K562 (cell line): ENCODE measurements at regions not wholly inside any gene's neighbourhood (a gene's known extent, or its start where the extent isn't known, plus 50 kb on each side); places are given as distances from the start of the nearest gene placed in this dataset.

Experiments
- ATAC-seq: fragments of 200-7000 bp; cut with Tn5 transposase; 3 replicates; pipeline ENCODE4 v1.9.1; 2020; ENCODE audit warnings: moderate library complexity
- BruUV-seq: library from RNA; stranded (reverse); fragments of 400-500 nt; replicated peaks from 2 replicates; lab custom pipeline; 2021; lab: Mats Ljungman, UMichigan
- CTCF ChIA-PET: fragments of 300-600 bp; formaldehyde crosslinking; extraction: SDS; loops from one replicate; lab custom pipeline; 2021; ENCODE audit warnings: low intra/inter-chr PET ratio; lab: Yijun Ruan, JAX
- POLR2A ChIA-PET: fragments of 300-600, 350-650 bp; sonication (Branson Sonifier 250); formaldehyde crosslinking; extraction: SDS; loops from one replicate; lab custom pipeline; 2021; ENCODE audit warnings: antibody characterized with exemption, inconsistent platforms; lab: Yijun Ruan, JAX
- DNase-seq, 4 experiments: peaks; one replicate each; pipeline versions ENCODE4 v3.0.0 to v3.0.0-alpha.2; 2011 to 2018; ENCODE audit warnings: low spot score in 3 of 4, mixed read lengths in 3 of 4; ENCODE audit errors: extremely low read depth in 1 of 4
- FAIRE-seq: peaks from 2 replicates; lab custom pipeline; 2011; peaks lifted over from hg19 to GRCh38; lab: Jason Lieb, UNC
- H2AFZ ChIP-seq: 2 replicates; pipeline ENCODE4 v1.6.0; 2011; ENCODE audit warnings: low read depth, low read length, control low read depth, inconsistent platforms
- H3K27ac ChIP-seq: fragments of 200-600 bp; 3 replicates; pipeline ENCODE4 v1.8.0; 2011; ENCODE audit warnings: low read depth, mild to moderate bottlenecking, control low read depth, inconsistent platforms, low read length, moderate library complexity, mixed read lengths; ENCODE audit errors: extremely low read depth
- H3K27me3 ChIP-seq, 2 experiments: fragments of 300-600 bp in 1 of 2; 2 replicates in 1 of 2; 3 replicates in 1 of 2; pipeline versions ENCODE4 v1.6.0 to v1.8.0; 2011; ENCODE audit warnings: inconsistent platforms in 2 of 2, low read length in 2 of 2, mild to moderate bottlenecking in 1 of 2, mixed read lengths in 1 of 2, moderate library complexity in 1 of 2; ENCODE audit not compliant: control insufficient read depth in 2 of 2, insufficient read depth in 2 of 2
- H3K36me3 ChIP-seq: fragments of 300-600 bp; 3 replicates; pipeline ENCODE4 v1.8.0; 2011; ENCODE audit warnings: mild to moderate bottlenecking, low read length, inconsistent platforms; ENCODE audit not compliant: control insufficient read depth, insufficient read depth
- H3K4me1 ChIP-seq, 2 experiments: fragments of 200-600 bp in 1 of 2; replicated peaks in 1 of 2; 2 replicates in 1 of 2; 3 replicates in 1 of 2; pipeline versions ENCODE4 v1.5.1 to v1.8.0; 2011; ENCODE audit warnings: inconsistent platforms in 2 of 2, low read length in 2 of 2, mild to moderate bottlenecking in 1 of 2, mixed read lengths in 1 of 2, moderate library complexity in 1 of 2; ENCODE audit not compliant: control insufficient read depth in 2 of 2, insufficient read depth in 2 of 2
- H3K4me2 ChIP-seq: 2 replicates; pipeline ENCODE4 v1.6.1; 2011; ENCODE audit warnings: low read length, control low read depth, inconsistent platforms, mixed read lengths; ENCODE audit not compliant: insufficient read depth
- H3K4me3 ChIP-seq: fragments of 200-600 bp; sonication (generic), shearing (Covaris generic); 2 replicates; pipeline ENCODE4 v1.5.1; 2016; ENCODE audit warnings: control low read depth, inconsistent platforms
- H3K79me2 ChIP-seq: fragments of 200-600 bp; 3 replicates; pipeline ENCODE4 v1.8.0; 2011; ENCODE audit warnings: low read length, inconsistent platforms; ENCODE audit not compliant: control insufficient read depth, insufficient read depth
- H3K9ac ChIP-seq, 2 experiments: 2 replicates each; pipeline versions ENCODE4 v1.6.0 to v1.6.1; 2011; ENCODE audit warnings: low read depth in 2 of 2, low read length in 2 of 2, control low read depth in 1 of 2, inconsistent platforms in 1 of 2, mild to moderate bottlenecking in 1 of 2, mixed read lengths in 1 of 2; ENCODE audit not compliant: insufficient read depth in 1 of 2
- H3K9me1 ChIP-seq: one replicate; pipeline ENCODE4 v1.6.0; 2011; ENCODE audit warnings: inconsistent platforms, mild to moderate bottlenecking, low read length, moderate library complexity; ENCODE audit not compliant: control insufficient read depth, insufficient read depth
- H3K9me3 ChIP-seq: replicated peaks from 2 replicates; pipeline ENCODE4 v1.5.1; 2011; ENCODE audit warnings: low read depth, low read length, inconsistent platforms; ENCODE audit not compliant: control insufficient read depth, insufficient read depth
- H4K20me1 ChIP-seq: replicated peaks from 2 replicates; pipeline ENCODE4 v1.6.1; 2011; ENCODE audit warnings: low read length, inconsistent platforms, mixed read lengths; ENCODE audit not compliant: control insufficient read depth, insufficient read depth
- ATF2 ChIP-seq: sonication (generic); formaldehyde crosslinking; IDR thresholded peaks from 2 replicates; pipeline ENCODE4 v1.8.1; 2022; ENCODE audit warnings: missing genetic modification reagents
- DMBX1 ChIP-seq: fragments of 250-450 bp; sonication (Bioruptor Pico); IDR thresholded peaks from 2 replicates; pipeline ENCODE4 v1.8.0; 2022; ENCODE audit warnings: inconsistent platforms, mild to moderate bottlenecking, moderate library complexity, borderline replicate concordance
- ETV5 ChIP-seq: sonication (generic); formaldehyde crosslinking; IDR thresholded peaks from 2 replicates; pipeline ENCODE4 v1.4.0; 2020; ENCODE audit warnings: low read depth, mild to moderate bottlenecking, missing genetic modification reagents
- HDAC1 ChIP-seq, 2 experiments: fragments of 450-650 bp; IDR thresholded peaks; 2 replicates each; pipeline ENCODE4 v1.6.1; 2016 to 2017; ENCODE audit warnings: inconsistent platforms in 1 of 2, mild to moderate bottlenecking in 1 of 2, moderate library complexity in 1 of 2
- MYNN ChIP-seq, 2 experiments: sonication (generic); formaldehyde crosslinking in 1 of 2; IDR thresholded peaks; 2 replicates each; pipeline versions ENCODE4 v1.5.0 to v1.6.1; 2016 to 2020; ENCODE audit warnings: antibody characterized with exemption in 1 of 2, missing genetic modification reagents in 1 of 2
- SRSF3 ChIP-seq: fragments of 200-400 bp; formaldehyde crosslinking; IDR thresholded peaks from 2 replicates; pipeline ENCODE4 v1.6.1; 2016; ENCODE audit warnings: mild to moderate bottlenecking, low read length, moderate library complexity; ENCODE audit not compliant: insufficient read depth
- UBTF ChIP-seq, 2 experiments: IDR thresholded peaks; 2 replicates each; pipeline ENCODE4 v1.6.1; 2012; ENCODE audit warnings: improper control_type of control experiment in 2 of 2, low read depth in 2 of 2, low read length in 2 of 2, borderline replicate concordance in 1 of 2
- WGBS: fragments of 100-300 bp; shearing (Covaris generic); methylation state at CpG from one replicate; pipeline ENCODE4 v1.1.6; 2016; ENCODE audit warnings: low coverage, mixed read lengths; ENCODE audit not compliant: insufficient coverage; ENCODE audit errors: missing lambda C conversion rate; 5-methylcytosine and 5-hydroxymethylcytosine counted together
- in situ Hi-C: fragments of 300-500 bp; cut with MboI; formaldehyde crosslinking; loops from 4 replicates; pipeline ENCODE4 v1.15.0; 2018; ENCODE audit warnings: inconsistent platforms, mixed read lengths
- intact Hi-C: fragments of 100-400 bp; cut with micrococcal nuclease; formaldehyde crosslinking; loops from 2 replicates; pipeline ENCODE4 v1.14.2; 2022

- ChIA-PET POLR2A (no interaction called here), CTCF (no interaction called here)
- Histone ChIP-seq H3K4me2 (no peak overlapping the region), H3K9me1 (no peaks in the 10 kb centered on the region), H3K27ac (no peak overlapping the region), H3K4me3 (no peak overlapping the region), H4K20me1 (no peaks in the 10 kb centered on the region), H3K36me3 (no peaks in the 10 kb centered on the region), H3K4me1 (no peaks in the 10 kb centered on the region), H3K9me3 (no peaks in the 10 kb centered on the region; the same call in 1 of the 2 replicates), H3K79me2 (no peaks in the 10 kb centered on the region), H3K27me3 (no peaks in the 10 kb centered on the region), H2AFZ (no peak overlapping the region), H3K9ac (no peak overlapping the region)
- TF ChIP-seq HDAC1 (IDR thresholded peaks at IDR 0.05) (no peak), MYNN (IDR thresholded peaks at IDR 0.05) (no peak), MYNN (CRISPR knock-in tag; IDR thresholded peaks at IDR 0.05) (no peak), ATF2 (CRISPR knock-in tag) (no peak), SRSF3 (no peak), ETV5 (no peak), UBTF (IDR thresholded peaks at IDR 0.05; ENCODE audit: borderline replicate concordance in 1 of 2, low read depth in 2 of 2, low read length in 2 of 2) (no peak), DMBX1 (CRISPR knock-in tag) (no peak)
- intact Hi-C loops, result no loop called here
- no peak for DNase-seq
- WGBS, result 0% methylated on average over 1 of the region's 2 CpGs
- in situ Hi-C loops, result no loop called here
- ATAC-seq, result no peak
- no TSS peak for BruUV-seq
- FAIRE-seq, result no peak
Observed at GRCh38 chr12:83827193-83827592, 1085.4 kb downstream of the SLC6A15 start.
